CD4-positive, alpha-beta memory T cell (primary cell): ENCODE measurements at regions not wholly inside any gene's neighbourhood (a gene's known extent, or its start where the extent isn't known, plus 50 kb on each side); places are given as distances from the start of the nearest gene placed in this dataset.

ENCODE experiments used
- CTCF ChIA-PET: fragments of 350-600 bp; sonication (Branson Sonifier 250); formaldehyde crosslinking; loops from one replicate; lab custom pipeline; 2021; ENCODE audit warnings: inconsistent platforms; ENCODE audit not compliant: partially characterized antibody; lab: Charles Lee
- POLR2A ChIA-PET: fragments of 350-600 bp; sonication (Branson Sonifier 250); formaldehyde crosslinking; loops from one replicate; lab custom pipeline; 2021; ENCODE audit not compliant: partially characterized antibody; lab: Charles Lee
- DNase-seq, 5 donors: peaks; one replicate each; pipeline versions ENCODE4 v3.0.0 to v3.0.0-alpha.2; 2020 to 2022; ENCODE audit warnings: mixed read lengths in 1 of 5
- H3K27ac ChIP-seq: one replicate; pipeline ENCODE4 v1.7.0; 2013; ENCODE audit warnings: low read depth, low read length
- H3K27me3 ChIP-seq: 2 replicates; pipeline ENCODE4 v1.7.0; 2013; ENCODE audit warnings: mild to moderate bottlenecking, low read length, moderate library complexity; ENCODE audit not compliant: insufficient read depth
- H3K36me3 ChIP-seq: 2 replicates; pipeline ENCODE4 v1.7.0; 2013; ENCODE audit warnings: mild to moderate bottlenecking, low read length, moderate library complexity; ENCODE audit not compliant: insufficient read depth
- H3K4me1 ChIP-seq: 2 replicates; pipeline ENCODE4 v1.7.0; 2013; ENCODE audit warnings: mild to moderate bottlenecking, low read length, moderate library complexity; ENCODE audit not compliant: insufficient read depth
- H3K4me3 ChIP-seq, 2 donors: one replicate each; pipeline ENCODE4 v1.7.0; 2013; ENCODE audit warnings: low read length in 2 of 2, mild to moderate bottlenecking in 1 of 2
- H3K9me3 ChIP-seq, 2 donors: one replicate each; pipeline ENCODE4 v1.7.0; 2013; ENCODE audit warnings: low read length in 2 of 2, control low read depth in 1 of 2; ENCODE audit not compliant: control insufficient read depth in 1 of 2
- H3K27ac Mint-ChIP-seq, 7 donors: one replicate each; pipeline ENCODE4 v1.8.0; 2020 to 2021; ENCODE audit warnings: mixed read lengths in 7 of 7, mild to moderate bottlenecking in 6 of 7, inconsistent platforms in 3 of 7, moderate library complexity in 3 of 7
- H3K27me3 Mint-ChIP-seq, 2 donors: one replicate each; pipeline ENCODE4 v1.8.0; 2020 to 2021; ENCODE audit warnings: mixed read lengths in 2 of 2
- H3K36me3 Mint-ChIP-seq, 2 donors: one replicate each; pipeline ENCODE4 v1.8.0; 2020 to 2021; ENCODE audit warnings: mixed read lengths in 2 of 2, inconsistent platforms in 1 of 2, mild to moderate bottlenecking in 1 of 2
- H3K4me1 Mint-ChIP-seq, 4 donors: one replicate each; pipeline ENCODE4 v1.8.0; 2020 to 2021; ENCODE audit warnings: mixed read lengths in 4 of 4, mild to moderate bottlenecking in 1 of 4
- H3K4me3 Mint-ChIP-seq, 8 donors: one replicate each; pipeline ENCODE4 v1.8.0; 2020 to 2021; ENCODE audit warnings: mixed read lengths in 8 of 8, mild to moderate bottlenecking in 7 of 8, moderate library complexity in 6 of 8, inconsistent platforms in 3 of 8
- H3K9me3 Mint-ChIP-seq, 8 donors: one replicate each; pipeline ENCODE4 v1.8.0; 2020 to 2021; ENCODE audit warnings: mixed read lengths in 8 of 8, mild to moderate bottlenecking in 5 of 8, inconsistent platforms in 3 of 8, moderate library complexity in 1 of 8
- intact Hi-C: fragments of 100-400 bp; cut with micrococcal nuclease; formaldehyde crosslinking; loops from one replicate; pipeline ENCODE4 v1.15.1; 2023

DNA sequence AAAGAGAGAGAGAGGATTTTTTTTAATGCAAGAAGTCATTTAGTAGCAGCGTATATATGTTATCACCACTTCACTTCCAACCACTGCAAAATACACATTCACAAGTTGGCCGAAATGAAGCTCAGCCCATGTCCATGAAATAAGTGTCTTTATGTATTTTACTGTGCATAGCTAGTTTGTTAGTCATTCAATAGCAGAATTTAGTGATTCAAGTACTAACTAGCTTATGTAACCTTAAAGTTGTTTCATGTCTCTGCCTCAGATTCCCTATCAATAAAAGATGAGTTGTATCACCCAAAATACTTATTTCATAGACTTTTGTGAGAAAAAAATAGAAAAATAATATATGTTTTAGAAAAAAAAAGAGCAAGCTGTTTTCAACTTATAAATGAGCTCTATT, 153.7 kb upstream of the PRDM1 start:
- Histone ChIP-seq H3K9me3 (no peaks in the 10 kb centered on the region), H3K4me3 (no peak overlapping the region), H3K27me3 (no peaks in the 10 kb centered on the region), H3K36me3 (no peaks in the 10 kb centered on the region), H3K4me1 (no peaks in the 10 kb centered on the region), H3K27ac (no peak overlapping the region)
- no peaks in the 10 kb centered on the region for H3K36me3 Mint-ChIP-seq
- peaks cover 0 to 2% (median 0%) of the 10 kb centered on the region in 8 donors for H3K9me3 Mint-ChIP-seq
- no peak for DNase-seq
- H3K27me3 Mint-ChIP-seq = peaks cover 0 to 1% of the 10 kb centered on the region in 2 donors
- ChIA-PET CTCF (interaction anchor here (0.7 to 1.1 kb wide), 2 partner anchors 60 to 201 kb away, joined by 3 to 6 read pairs; no protein-coding TSS in a partner anchor), POLR2A (no interaction called here)
- no peaks in the 10 kb centered on the region for H3K4me1 Mint-ChIP-seq
- no peak overlapping the region for H3K4me3 Mint-ChIP-seq
- peak overlapping the region in 1 of 7 donors; percentile 41 for H3K27ac Mint-ChIP-seq
- intact Hi-C loops = no loop called here

DNA sequence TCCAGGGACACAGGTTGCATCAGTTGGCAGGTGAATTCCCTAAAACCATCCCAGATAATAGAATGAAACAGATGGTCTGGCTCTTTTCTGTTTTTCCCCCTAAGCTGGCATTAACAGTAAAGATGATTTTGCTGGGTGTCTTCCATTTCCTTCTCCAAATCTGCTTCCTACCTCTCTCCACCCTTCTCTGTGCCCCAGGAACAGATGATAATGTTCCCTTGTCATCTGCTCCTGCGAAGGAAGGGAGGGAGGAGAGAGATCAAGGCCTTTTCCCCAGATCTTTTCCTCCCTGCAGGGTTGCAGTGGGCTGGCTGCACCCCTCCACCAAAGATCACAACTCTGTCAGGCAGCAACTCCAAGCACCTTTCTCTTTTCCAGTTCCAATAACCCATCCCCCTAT, 156.5 kb upstream of the PRDM1 start:
- Histone ChIP-seq H3K4me1 (no peaks in the 10 kb centered on the region), H3K4me3 (no peak overlapping the region), H3K27ac (no peak overlapping the region), H3K27me3 (no peaks in the 10 kb centered on the region), H3K36me3 (no peaks in the 10 kb centered on the region), H3K9me3 (no peaks in the 10 kb centered on the region)
- Mint-ChIP-seq H3K4me3 (no peak overlapping the region), H3K9me3 (peaks cover 0 to 2% (median 0%) of the 10 kb centered on the region in 8 donors), H3K27ac (peak overlapping the region in 1 of 7 donors; percentile 30), H3K4me1 (no peaks in the 10 kb centered on the region), H3K27me3 (peaks cover 1 to 3% of the 10 kb centered on the region in 2 donors), H3K36me3 (no peaks in the 10 kb centered on the region)
- intact Hi-C loops = no loop called here
- CTCF ChIA-PET = no interaction called here
- DNase-seq = no peak
- POLR2A ChIA-PET = no interaction called here

DNA sequence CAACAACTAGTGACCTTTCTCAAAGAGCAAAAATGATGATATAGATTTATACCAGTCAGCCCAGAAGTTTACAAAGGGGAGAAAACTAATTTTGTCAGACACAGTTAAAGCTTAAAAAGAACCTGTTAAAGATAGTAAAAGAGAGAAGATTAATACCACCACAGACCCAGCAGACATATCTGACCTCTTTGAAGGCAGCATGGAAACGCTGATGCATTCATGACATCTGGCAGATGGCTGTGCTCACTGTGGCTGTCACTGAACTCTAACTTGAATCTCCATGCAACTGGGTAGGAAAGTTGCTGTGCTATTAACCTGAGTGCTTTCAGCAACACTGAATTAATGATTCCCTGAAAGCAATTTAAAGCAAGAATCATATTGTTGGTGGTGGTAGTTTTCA, 159.8 kb upstream of the PRDM1 start:
- Mint-ChIP-seq H3K4me3 (no peak overlapping the region), H3K27ac (no peak overlapping the region), H3K36me3 (no peaks in the 10 kb centered on the region), H3K27me3 (peaks cover 1 to 3% of the 10 kb centered on the region in 2 donors), H3K9me3 (no peaks in the 10 kb centered on the region), H3K4me1 (no peaks in the 10 kb centered on the region)
- CTCF ChIA-PET = no interaction called here
- DNase-seq = no peak
- POLR2A ChIA-PET = no interaction called here
- Histone ChIP-seq H3K4me3 (no peak overlapping the region), H3K27me3 (no peaks in the 10 kb centered on the region), H3K27ac (no peak overlapping the region), H3K9me3 (no peaks in the 10 kb centered on the region), H3K36me3 (no peaks in the 10 kb centered on the region), H3K4me1 (no peaks in the 10 kb centered on the region)
- intact Hi-C loops = no loop called here

DNA sequence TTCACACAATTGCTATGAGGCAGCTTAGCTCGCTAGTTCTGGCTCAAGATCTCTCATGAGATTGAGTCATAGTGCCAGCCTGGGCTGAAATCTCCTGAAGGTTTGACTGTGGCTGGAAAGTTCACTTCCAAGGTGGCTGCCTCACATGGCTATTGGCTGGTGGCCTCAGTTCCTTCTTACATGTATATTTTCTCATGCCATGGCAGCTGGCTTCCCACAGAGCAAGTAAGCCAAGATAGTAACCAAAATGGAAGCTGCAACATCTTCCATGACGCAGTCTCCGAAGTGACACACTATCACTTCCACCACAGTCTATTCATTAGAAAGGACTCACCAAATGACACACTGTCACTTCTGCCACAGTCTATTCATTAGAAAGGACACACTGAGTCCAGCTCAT, 160.4 kb upstream of the PRDM1 start:
- Mint-ChIP-seq H3K27me3 (peaks cover 1 to 3% of the 10 kb centered on the region in 2 donors), H3K4me1 (no peaks in the 10 kb centered on the region), H3K4me3 (no peak overlapping the region), H3K9me3 (no peaks in the 10 kb centered on the region), H3K27ac (no peak overlapping the region), H3K36me3 (no peaks in the 10 kb centered on the region)
- CTCF ChIA-PET = no interaction called here
- Histone ChIP-seq H3K4me1 (no peaks in the 10 kb centered on the region), H3K27me3 (no peaks in the 10 kb centered on the region), H3K27ac (no peak overlapping the region), H3K4me3 (no peak overlapping the region), H3K9me3 (no peaks in the 10 kb centered on the region), H3K36me3 (no peaks in the 10 kb centered on the region)
- DNase-seq = no peak
- POLR2A ChIA-PET = no interaction called here
- intact Hi-C loops = no loop called here

DNA sequence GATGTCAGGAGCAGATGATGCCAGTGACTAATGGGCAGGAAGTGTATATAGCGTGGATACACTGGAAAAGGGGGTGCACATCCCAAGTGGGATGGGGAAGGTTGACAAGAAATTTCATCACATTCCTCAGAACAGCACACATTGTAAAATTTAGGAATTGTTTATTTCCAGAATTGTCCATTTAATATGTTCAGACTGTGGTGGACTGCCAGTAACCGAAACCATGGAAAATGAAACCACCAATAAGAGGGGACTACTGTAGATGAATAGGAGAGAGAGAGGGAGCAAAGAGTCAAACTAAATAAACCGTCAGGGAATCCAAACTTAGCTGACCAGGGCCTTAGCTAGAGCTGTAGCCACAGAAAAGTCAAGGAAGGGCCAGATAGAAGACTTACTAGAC, 164.4 kb upstream of the PRDM1 start:
- intact Hi-C loops = no loop called here
- Mint-ChIP-seq H3K9me3 (no peaks in the 10 kb centered on the region), H3K36me3 (no peaks in the 10 kb centered on the region), H3K4me3 (no peak overlapping the region), H3K27ac (no peak overlapping the region), H3K27me3 (peaks cover 1 to 3% of the 10 kb centered on the region in 2 donors), H3K4me1 (no peaks in the 10 kb centered on the region)
- ChIA-PET POLR2A (no interaction called here), CTCF (no interaction called here)
- Histone ChIP-seq H3K4me1 (no peaks in the 10 kb centered on the region), H3K9me3 (no peaks in the 10 kb centered on the region), H3K4me3 (no peak overlapping the region), H3K36me3 (no peaks in the 10 kb centered on the region), H3K27me3 (no peaks in the 10 kb centered on the region), H3K27ac (no peak overlapping the region)
- DNase-seq = no peak

DNA sequence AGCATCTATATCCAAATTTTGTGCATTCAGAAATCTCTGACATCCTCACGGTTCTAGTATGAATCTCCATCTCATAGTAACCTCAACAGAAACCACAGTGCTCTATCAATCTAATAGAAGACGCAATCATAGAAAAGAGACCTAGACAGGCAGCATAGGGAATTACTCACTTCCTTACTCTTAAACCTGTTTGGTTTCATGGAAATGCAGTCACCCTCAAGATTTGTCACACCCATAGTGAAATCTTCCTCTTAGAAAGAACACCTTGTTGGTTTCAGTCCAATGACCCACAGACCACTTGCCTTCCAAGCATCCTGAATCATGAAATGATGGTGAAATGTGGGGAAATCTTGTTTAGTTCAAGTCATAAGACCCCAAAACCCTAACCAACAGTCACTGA, 166.1 kb upstream of the PRDM1 start:
- Histone ChIP-seq H3K27me3 (no peaks in the 10 kb centered on the region), H3K27ac (no peak overlapping the region), H3K36me3 (no peaks in the 10 kb centered on the region), H3K9me3 (no peaks in the 10 kb centered on the region), H3K4me1 (no peaks in the 10 kb centered on the region), H3K4me3 (no peak overlapping the region)
- POLR2A ChIA-PET = no interaction called here
- intact Hi-C loops = no loop called here
- no peak overlapping the region for H3K27ac Mint-ChIP-seq
- H3K4me1 Mint-ChIP-seq = no peaks in the 10 kb centered on the region
- H3K36me3 Mint-ChIP-seq = no peaks in the 10 kb centered on the region
- CTCF ChIA-PET = no interaction called here
- H3K9me3 Mint-ChIP-seq = no peaks in the 10 kb centered on the region
- H3K27me3 Mint-ChIP-seq = peaks cover 1% of the 10 kb centered on the region in 2 donors
- H3K4me3 Mint-ChIP-seq = no peak overlapping the region
- no peak for DNase-seq

DNA sequence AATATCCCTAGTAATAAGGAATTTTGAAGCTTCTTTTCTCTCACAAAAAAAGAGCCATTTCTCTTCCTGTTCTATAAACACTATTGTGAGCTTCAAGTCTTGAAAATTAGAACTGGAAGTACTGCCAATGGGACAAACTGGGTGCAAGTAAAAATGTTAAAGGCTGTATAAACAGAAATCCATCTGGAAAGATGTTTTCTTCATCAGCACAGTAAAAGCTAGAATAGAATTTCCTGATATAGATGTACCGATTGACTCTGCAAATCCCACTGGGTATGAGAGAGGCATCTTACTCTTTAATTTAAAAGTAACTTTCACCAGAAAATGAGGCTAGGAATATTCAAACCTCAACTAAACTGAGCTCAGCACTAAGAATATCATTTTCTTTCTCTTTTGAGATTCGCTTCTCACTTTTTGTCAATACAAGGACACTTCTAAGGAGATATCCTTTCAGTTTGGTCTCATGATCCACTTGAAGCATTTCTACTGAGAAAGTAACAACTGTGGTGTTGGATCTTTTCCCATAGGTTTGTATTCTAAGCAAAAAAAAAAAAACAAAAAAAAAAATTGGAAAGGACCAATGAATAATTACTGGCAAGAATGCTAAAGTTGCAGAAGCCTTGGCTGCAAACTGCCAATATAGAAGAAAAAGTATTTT, 169.0 kb upstream of the PRDM1 start:
- H3K9me3 Mint-ChIP-seq = no peaks in the 10 kb centered on the region
- Histone ChIP-seq H3K27ac (no peak overlapping the region), H3K4me1 (no peaks in the 10 kb centered on the region), H3K9me3 (no peaks in the 10 kb centered on the region), H3K4me3 (no peak overlapping the region), H3K36me3 (no peaks in the 10 kb centered on the region), H3K27me3 (no peaks in the 10 kb centered on the region)
- H3K27ac Mint-ChIP-seq = no peak overlapping the region
- no peak overlapping the region for H3K4me3 Mint-ChIP-seq
- no peaks in the 10 kb centered on the region for H3K36me3 Mint-ChIP-seq
- POLR2A ChIA-PET = interaction anchor here (0.6 kb wide), 1 partner anchor 15 kb away, joined by 3 read pairs; no protein-coding TSS in a partner anchor
- intact Hi-C loops = no loop called here
- peaks cover 1% of the 10 kb centered on the region in 2 donors for H3K27me3 Mint-ChIP-seq
- DNase-seq = no peak
- no peaks in the 10 kb centered on the region for H3K4me1 Mint-ChIP-seq
- CTCF ChIA-PET = no interaction called here
